Effector CD8-positive, alpha-beta T cell (primary cell): ENCODE measurements at regions not wholly inside any gene's neighbourhood (a gene's known extent, or its start where the extent isn't known, plus 50 kb on each side); places are given as distances from the start of the nearest gene placed in this dataset.
"Not testable (repeated sequence)": the region's sequence is repeated elsewhere in the genome, so short reads cannot be mapped to it uniquely, and the experiment has no call there.

Experiments used
- DNase-seq: peaks from one replicate; lab custom pipeline; 2025; lab: John Stamatoyannopoulos, UW

DNA sequence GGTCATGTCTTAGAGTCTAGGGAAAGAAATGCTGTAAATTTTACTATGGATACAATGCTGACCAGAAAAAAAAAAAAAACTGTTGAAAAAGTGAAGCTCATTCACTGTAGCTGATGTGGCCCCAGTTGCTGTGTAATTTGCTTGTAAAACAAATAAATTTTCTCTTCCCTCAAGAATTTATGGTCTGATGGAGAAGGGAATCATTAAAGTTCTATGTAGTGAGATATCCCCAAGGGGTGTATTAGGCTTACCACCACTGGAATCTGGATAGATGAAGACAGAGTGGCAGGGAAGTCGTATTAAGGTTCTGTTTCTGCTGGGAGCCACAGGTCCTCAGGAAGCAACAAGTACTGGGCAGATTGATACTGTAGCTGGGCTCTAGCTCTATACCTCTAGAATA, 860.0 kb downstream of the LTN1 start:
- DNase-seq: no peak

DNA sequence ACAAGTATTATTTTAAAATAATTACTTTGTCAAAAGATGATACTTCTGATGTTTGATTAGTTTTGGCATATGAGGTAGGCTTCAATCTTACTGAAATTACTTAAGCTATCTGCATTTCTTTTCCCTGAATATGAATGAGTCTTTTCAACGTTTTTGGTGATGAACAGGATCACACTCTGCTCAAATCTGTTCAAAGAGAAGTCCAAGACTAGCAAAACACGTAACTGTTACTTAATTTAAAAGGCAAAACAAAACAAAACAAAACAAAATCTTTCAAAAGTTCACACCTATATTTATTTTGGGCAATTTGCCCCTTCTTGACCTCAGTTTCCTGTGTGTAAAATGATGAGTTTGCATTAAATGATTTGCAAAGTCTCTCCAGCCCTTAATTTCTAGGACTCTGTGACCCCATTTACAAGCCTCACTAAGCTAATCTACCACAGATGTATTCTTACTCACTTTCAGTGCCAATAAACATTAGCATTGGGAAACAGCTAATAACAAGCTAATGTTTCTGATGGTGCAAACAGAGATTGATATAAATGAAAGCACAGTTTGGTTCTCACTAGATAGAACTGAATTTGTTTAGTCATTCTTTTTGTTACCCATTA, 865.4 kb downstream of the LTN1 start:
- no peak for DNase-seq

GRCh38 chr21:28126521-28127174, 866.0 kb downstream of the LTN1 start:
- no peak for DNase-seq

DNA sequence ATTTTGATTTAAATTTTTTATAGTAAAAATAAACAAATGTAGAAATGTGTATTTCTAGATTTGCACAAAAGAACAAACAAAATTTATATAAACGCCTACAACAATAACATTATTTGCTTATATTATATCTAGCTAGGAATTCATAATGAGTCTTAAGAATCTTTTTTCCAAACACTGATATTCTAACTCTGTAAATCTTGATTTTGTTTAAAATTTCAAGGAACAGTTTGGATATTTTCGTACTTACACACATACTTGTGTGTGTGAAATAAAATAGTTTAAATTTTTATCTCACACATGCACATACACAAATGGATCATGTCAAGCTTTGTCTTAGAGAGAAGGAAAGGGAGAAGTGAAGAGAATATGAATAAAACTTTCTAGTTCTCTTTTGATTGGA, 868.1 kb downstream of the LTN1 start:
- no peak for DNase-seq

GRCh38 chr21:28118570-28118969, 874.1 kb downstream of the LTN1 start:
- no peak for DNase-seq

DNA sequence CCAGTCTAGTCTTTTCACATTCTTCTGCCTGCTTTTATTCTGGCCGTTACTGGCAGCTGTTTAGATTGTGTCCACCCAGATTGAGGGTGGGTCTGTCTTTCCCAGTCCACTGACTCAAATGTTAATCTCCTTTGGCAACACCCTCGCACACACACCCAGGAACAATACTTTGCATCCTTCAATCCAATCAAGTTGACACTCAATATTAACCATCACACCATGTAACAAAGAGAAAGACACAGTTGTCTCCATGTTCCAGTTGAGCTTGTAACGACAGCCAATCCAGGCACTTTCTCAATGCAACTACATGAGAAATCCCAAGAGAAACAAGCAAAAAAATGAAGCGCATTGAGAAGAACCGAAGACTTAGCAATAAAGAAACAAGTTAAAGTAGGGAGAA, 877.7 kb downstream of the LTN1 start:
- DNase-seq: not testable (repeated sequence)

GRCh38 chr21:28113718-28114117, 879.0 kb downstream of the LTN1 start:
- DNase-seq: no peak

DNA sequence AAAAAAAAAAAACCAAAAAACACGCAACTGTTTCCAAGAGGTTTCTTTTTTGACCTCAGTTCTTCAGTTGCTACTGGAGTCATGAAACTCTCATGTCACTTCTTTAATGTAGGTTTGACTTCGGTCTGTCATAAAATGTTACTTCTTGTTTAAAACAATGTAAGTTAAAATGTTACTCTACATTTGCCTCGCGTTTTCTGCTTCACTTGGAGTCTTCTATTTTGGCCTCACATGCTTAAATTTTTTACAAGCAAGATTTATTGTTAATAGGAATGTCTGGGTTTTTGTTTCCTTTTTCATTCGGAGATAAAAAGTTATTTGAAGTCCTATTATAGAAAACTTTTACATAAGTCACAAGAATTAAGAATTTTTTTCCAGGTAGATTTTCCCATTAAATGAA, 880.2 kb downstream of the LTN1 start:
- no peak for DNase-seq

DNA sequence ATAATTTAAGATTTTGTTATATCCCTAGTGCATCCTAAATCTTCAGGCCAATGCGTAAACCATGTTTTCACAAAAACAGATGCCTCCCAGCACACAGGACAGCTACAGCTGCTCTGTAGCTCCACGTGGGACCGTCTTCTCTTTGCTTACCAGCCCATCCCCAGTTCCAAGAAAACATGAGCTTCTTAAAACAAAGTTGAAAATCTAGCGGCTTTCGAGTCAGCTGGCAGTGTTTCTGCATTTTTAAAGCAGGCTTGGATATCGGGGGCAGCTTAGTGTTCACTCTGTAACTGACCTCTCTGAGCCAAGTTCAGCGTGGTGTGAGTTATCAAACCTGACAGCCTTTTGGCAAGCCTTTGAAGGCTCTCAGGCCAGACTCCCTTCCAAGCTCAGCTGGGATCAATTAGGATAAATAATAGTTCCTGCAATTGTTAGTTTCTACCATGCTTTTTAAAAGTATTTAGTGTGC, 881.5 kb downstream of the LTN1 start:
- no peak for DNase-seq

DNA sequence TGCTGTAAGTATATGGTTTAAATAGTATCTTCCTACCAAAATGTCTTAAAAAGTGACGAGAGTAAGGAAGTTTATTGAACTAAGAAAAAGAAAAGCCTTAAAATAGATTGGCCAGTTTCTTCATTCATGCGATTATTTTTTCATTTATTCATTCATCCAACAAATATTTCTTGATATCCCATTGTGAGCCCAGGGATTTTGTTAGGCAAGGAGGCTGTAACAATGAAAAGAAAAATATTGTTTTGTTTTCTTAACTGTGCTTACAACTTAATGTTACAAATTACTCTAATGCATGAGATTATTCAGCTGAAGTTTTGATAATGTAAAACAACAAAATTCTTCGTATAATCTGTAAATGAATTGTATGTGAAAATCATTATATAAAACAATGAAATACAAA, 882.0 kb downstream of the LTN1 start:
- no peak for DNase-seq

GRCh38 chr21:28110074-28110473, 882.6 kb downstream of the LTN1 start:
- DNase-seq: no peak

- DNase-seq: no peak
Measured at GRCh38 chr21:28106370-28106890, 886.2 kb downstream of the LTN1 start.

DNA sequence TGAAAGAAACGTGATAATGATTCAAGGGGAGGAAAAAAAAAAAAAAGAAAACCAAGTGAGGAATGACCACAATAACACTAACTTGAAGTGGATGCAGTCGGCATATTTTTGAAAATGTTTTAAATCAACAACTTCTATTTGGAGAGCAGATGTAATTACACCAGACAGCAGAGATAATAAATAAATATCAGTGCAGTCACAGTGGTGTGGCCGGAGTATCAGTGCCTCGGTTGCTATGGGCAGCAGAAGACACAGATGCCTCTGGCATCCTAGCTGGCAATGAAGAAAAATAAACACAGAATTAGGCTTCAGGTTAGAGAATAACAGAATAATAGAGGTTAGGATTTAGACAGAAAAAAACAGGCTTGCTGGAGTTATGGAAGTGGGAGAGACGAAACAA, 888.3 kb downstream of the LTN1 start:
- no peak for DNase-seq

DNA sequence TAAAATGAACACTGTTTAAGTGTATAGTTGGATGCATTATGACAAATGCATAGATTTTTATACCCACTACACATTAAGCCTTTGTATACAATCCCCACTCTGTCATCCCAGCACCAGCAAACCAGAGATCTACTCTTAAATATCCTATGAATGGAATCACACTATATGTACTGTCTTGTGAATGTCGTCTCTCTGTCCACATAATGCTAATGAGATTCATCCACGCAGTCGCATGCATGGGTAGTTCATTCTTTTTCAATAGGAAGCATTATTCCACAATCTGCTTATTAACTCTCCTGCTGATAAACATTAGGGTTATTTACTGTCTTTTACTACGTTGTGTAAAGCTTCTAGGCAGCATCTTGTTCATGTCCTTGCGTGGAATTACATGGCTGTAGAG, 892.3 kb downstream of the LTN1 start:
- DNase-seq: no peak

GRCh38 chr21:28099001-28099705, 893.5 kb downstream of the LTN1 start:
- no peak for DNase-seq

GRCh38 chr21:28091466-28091865, 901.2 kb downstream of the LTN1 start:
- DNase-seq: no peak

DNA sequence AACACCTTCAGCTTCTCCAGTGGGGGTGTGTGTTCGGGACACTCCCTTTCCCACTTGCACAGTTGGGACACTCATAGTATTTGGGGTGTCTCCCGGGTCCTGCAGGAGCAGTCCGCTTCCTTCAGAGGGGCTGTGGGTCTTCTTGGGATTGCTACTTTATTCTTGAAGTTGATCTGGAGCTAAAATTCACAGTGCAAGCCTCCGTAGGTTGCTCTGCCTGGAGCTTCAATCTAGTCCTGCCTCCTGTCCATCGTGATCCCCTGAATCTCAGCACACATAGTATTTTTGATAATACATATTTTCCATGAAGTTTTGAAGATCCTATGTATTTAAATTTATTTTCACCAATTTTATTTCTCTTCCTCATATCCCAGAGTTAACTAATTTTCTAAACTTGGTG, 902.1 kb downstream of the LTN1 start:
- no peak for DNase-seq

DNA sequence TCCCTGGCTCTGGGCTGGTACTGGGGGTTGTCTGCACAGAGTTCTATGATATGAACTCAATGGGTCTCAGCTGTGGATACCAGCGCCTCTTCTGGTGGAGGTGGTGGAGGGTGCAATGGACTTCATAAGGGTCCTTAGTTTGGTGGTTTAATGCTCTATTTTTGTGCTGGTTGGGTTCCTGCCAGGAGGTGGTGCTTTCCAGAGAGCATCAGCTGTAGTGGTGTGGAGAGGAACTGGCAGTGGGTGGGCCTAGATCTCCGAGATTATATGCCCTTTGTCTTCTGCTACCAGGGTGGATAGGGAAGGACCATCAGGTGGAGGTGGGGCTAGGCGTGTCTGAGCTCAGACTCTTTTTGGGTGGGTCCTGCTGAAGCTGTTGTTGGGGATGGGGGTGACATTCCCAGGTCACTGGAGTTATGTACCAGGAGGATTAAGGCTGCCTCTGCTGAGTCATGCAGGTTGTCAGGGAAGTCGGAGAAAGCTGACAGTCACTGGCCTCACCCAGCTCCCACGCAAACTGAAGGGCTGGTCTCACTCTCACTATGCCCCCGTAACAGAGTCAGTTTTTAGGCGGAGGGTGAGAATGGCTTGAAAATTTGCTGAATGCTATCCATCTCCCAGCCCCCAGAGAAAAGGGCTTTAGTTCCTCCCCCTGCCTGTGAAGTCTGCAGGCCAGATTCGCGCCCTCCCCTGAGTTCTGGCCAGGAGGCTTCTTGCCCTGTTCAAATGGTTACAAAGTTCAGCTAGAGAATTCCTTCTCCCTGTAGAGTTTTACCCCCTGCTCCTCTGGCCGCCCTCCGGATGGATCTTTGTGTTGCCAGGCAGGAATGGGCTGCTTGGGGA, 902.9 kb downstream of the LTN1 start:
- DNase-seq: no peak

- DNase-seq: no peak
Measured at GRCh38 chr21:28086861-28087581, 905.7 kb downstream of the LTN1 start.

DNA sequence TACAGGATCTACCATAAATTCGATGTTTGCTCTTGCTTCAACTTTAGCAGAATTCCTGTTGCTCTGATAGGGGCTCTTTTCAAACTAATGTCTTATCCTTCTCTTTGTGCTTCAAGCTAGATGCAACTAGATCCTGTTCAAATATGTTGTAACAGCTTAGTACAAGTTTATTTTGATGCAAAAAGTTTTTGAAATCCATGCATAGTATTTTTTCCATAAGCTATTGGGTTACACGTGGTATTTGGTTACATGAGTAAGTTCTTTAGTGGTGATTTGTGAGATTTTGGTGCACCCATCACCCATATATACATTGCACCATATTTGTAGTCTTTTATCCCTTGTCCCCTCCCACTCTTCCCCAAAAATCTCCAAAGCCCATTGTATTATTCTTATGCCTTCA, 907.7 kb downstream of the LTN1 start:
- DNase-seq: no peak

DNA sequence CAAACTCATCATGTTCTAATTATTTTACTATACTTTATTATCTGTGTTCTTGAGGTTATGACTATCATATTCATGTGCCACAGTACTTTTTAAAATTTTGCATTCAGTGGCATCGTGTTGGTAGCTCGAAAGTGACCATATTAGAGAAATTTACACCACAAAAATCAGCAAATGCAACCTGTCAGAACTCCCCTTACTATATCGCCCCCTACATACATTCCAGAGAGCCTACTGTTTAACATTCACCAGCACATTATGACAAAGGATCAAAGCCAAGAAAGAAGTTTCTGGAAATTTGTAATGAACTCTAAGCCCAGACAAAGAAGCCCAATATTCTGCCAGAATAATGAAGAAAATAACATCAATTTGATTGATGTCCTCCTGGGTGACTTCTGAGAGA, 909.3 kb downstream of the LTN1 start:
- no peak for DNase-seq

GRCh38 chr21:28078126-28078525, 914.6 kb downstream of the LTN1 start:
- no peak for DNase-seq
